Parathyroid adenoma (tissue), 2 donors: ENCODE measurements at regions not wholly inside any gene's neighbourhood (a gene's known extent, or its start where the extent isn't known, plus 50 kb on each side); places are given as distances from the start of the nearest gene placed in this dataset.

Experiments
- H2AFZ ChIP-seq: fragments of 300-600 bp; sonication (generic); one replicate; pipeline ENCODE4 v1.7.0; 2017; ENCODE audit warnings: antibody characterized with exemption, mild to moderate bottlenecking
- H3K27ac ChIP-seq: fragments of 300-600 bp; sonication (generic); one replicate; pipeline ENCODE4 v1.7.0; 2017
- H3K27me3 ChIP-seq: fragments of 300-600 bp; sonication (generic); one replicate; pipeline ENCODE4 v1.7.0; 2017; ENCODE audit warnings: low read length; ENCODE audit not compliant: control insufficient read depth, insufficient read depth
- H3K36me3 ChIP-seq: fragments of 300-600 bp; sonication (generic); one replicate; pipeline ENCODE4 v1.7.0; 2017; ENCODE audit warnings: low read length; ENCODE audit not compliant: control insufficient read depth, insufficient read depth
- H3K4me1 ChIP-seq: fragments of 300-600 bp; sonication (generic); one replicate; pipeline ENCODE4 v1.7.0; 2017; ENCODE audit warnings: control low read depth
- H3K4me2 ChIP-seq: fragments of 300-600 bp; sonication (generic); one replicate; pipeline ENCODE4 v1.7.0; 2017; ENCODE audit warnings: low read length
- H3K4me3 ChIP-seq: fragments of 300-600 bp; sonication (generic); one replicate; pipeline ENCODE4 v1.7.0; 2017; ENCODE audit warnings: low read depth, low read length
- H3K79me2 ChIP-seq: fragments of 300-600 bp; sonication (generic); one replicate; pipeline ENCODE4 v1.7.0; 2017; ENCODE audit warnings: control low read depth
- H3K9ac ChIP-seq: fragments of 300-600 bp; sonication (generic); one replicate; pipeline ENCODE4 v1.7.0; 2017; ENCODE audit warnings: mild to moderate bottlenecking
- H3K9me3 ChIP-seq: fragments of 300-600 bp; sonication (generic); one replicate; pipeline ENCODE4 v1.7.0; 2017; ENCODE audit warnings: low read length; ENCODE audit not compliant: control insufficient read depth
- CTCF ChIP-seq: fragments of 300-600 bp; sonication (generic); IDR thresholded peaks from one replicate; pipeline ENCODE4 v1.7.0; 2017; ENCODE audit warnings: antibody characterized with exemption, mild to moderate bottlenecking
- donor health status: primary hyperparathyroidism.

- Histone ChIP-seq H3K79me2 (no peaks in the 10 kb centered on the region), H3K27ac (no peak overlapping the region), H2AFZ (no peak overlapping the region), H3K36me3 (no peaks in the 10 kb centered on the region), H3K9ac (no peak overlapping the region), H3K4me3 (no peak overlapping the region), H3K4me2 (no peak overlapping the region), H3K4me1 (no peaks in the 10 kb centered on the region), H3K27me3 (no peaks in the 10 kb centered on the region), H3K9me3 (no peaks in the 10 kb centered on the region)
- TF ChIP-seq CTCF: no peak
These were observed 737.5 kb downstream of the LIG4 start for GRCh38 chr13:107477772-107478379.

GRCh38 chr13:107475753-107476453 is 739.4 kb downstream of the LIG4 start:
- Histone ChIP-seq H3K9ac (no peak overlapping the region), H3K27ac (no peak overlapping the region), H3K4me1 (no peaks in the 10 kb centered on the region), H3K4me2 (no peak overlapping the region), H3K9me3 (no peaks in the 10 kb centered on the region), H3K36me3 (no peaks in the 10 kb centered on the region), H2AFZ (no peak overlapping the region), H3K27me3 (no peaks in the 10 kb centered on the region), H3K79me2 (no peaks in the 10 kb centered on the region), H3K4me3 (no peak overlapping the region)
- no peak for TF ChIP-seq CTCF

- Histone ChIP-seq H3K9ac (no peak overlapping the region), H2AFZ (no peak overlapping the region), H3K27me3 (no peaks in the 10 kb centered on the region), H3K4me1 (no peaks in the 10 kb centered on the region), H3K4me2 (no peak overlapping the region), H3K27ac (no peak overlapping the region), H3K79me2 (no peaks in the 10 kb centered on the region), H3K36me3 (no peaks in the 10 kb centered on the region), H3K4me3 (no peak overlapping the region), H3K9me3 (no peaks in the 10 kb centered on the region)
- TF ChIP-seq CTCF: no peak
These were observed 742.1 kb downstream of the LIG4 start for GRCh38 chr13:107473253-107473652.

- no peak overlapping the region for H3K4me3 ChIP-seq
- no peak overlapping the region for H3K9ac ChIP-seq
- H2AFZ ChIP-seq: no peak overlapping the region
- H3K4me2 ChIP-seq: no peak overlapping the region
- H3K27ac ChIP-seq: no peak overlapping the region
- no peaks in the 10 kb centered on the region for H3K4me1 ChIP-seq
- no peak for TF ChIP-seq CTCF
- no peaks in the 10 kb centered on the region for H3K9me3 ChIP-seq
- no peaks in the 10 kb centered on the region for H3K27me3 ChIP-seq
- H3K79me2 ChIP-seq: no peaks in the 10 kb centered on the region
- no peaks in the 10 kb centered on the region for H3K36me3 ChIP-seq
These were observed 748.8 kb downstream of the LIG4 start for GRCh38 chr13:107466326-107467099.
